ENCODE measurements at regions not wholly inside any gene's neighbourhood (a gene's known extent, or its start where the extent isn't known, plus 50 kb on each side); places are given as distances from the start of the nearest gene placed in this dataset.

GRCh38 chr1:87278825-87279535 is 49.7 kb upstream of the LMO4 start:
- H2BK120ac ChIP-seq (ENCODE audit: low read depth, low read length, poor library complexity, severe bottlenecking), result no peak overlapping the region
- H4K20me1 ChIP-seq (ENCODE audit: control insufficient read depth, insufficient read depth, insufficient read length), result no peaks in the 10 kb centered on the region
- no peak overlapping the region for H3K9ac ChIP-seq (ENCODE audit: extremely low read depth, insufficient read length, low read length)
- H3K18ac ChIP-seq (ENCODE audit: insufficient read length, low read depth, low read length), result no peak overlapping the region
- Mint-ChIP-seq H3K4me1 (peaks cover 18 to 19% of the 10 kb centered on the region in 2 experiments), H3K27me3 (ENCODE audit: low read depth) (no peaks in the 10 kb centered on the region), H3K36me3 (ENCODE audit: insufficient read depth in 1 of 3, low read depth in 3 of 3) (no peaks in the 10 kb centered on the region), H3K4me3 (no peak overlapping the region), H3K9me3 (no peaks in the 10 kb centered on the region), H3K27ac (no peak overlapping the region)
- H3K9me3 ChIP-seq (ENCODE audit: control insufficient read depth, low read depth, low read length), result no peaks in the 10 kb centered on the region
- no peak for TF ChIP-seq CTCF (conservative IDR thresholded peaks at IDR 0.05)
- no peak overlapping the region for H3K27ac ChIP-seq (ENCODE audit: insufficient read length, low read depth, low read length)
- H3K23me2 ChIP-seq (ENCODE audit: insufficient read length, low read depth, low read length, poor library complexity, severe bottlenecking), result no peaks in the 10 kb centered on the region
- no peak for DNase-seq
- H3K4ac ChIP-seq (ENCODE audit: low read depth, low read length), result no peak overlapping the region
- H3K23ac ChIP-seq (ENCODE audit: insufficient read length, low read depth, low read length), result no peak overlapping the region
- no peak overlapping the region for H2AK5ac ChIP-seq (ENCODE audit: insufficient read length, low read length)
- no peak overlapping the region for H4K8ac ChIP-seq (replicated peaks; ENCODE audit: insufficient read length, low read depth, low read length)
- H4K5ac ChIP-seq (ENCODE audit: insufficient read length, low read depth, low read length), result no peak overlapping the region
- no peak overlapping the region for H3K56ac ChIP-seq (ENCODE audit: insufficient read length, low read depth, low read length)
- H2BK5ac ChIP-seq (ENCODE audit: insufficient read length, low read length), result no peak overlapping the region
- H3K4me2 ChIP-seq (ENCODE audit: insufficient read depth, insufficient read length, low read length), result no peak overlapping the region
- no peaks in the 10 kb centered on the region for H3K79me1 ChIP-seq (ENCODE audit: insufficient read depth, low read depth, low read length, poor library complexity, severe bottlenecking)
- H3K79me2 ChIP-seq (ENCODE audit: insufficient read depth, low read length), result no peaks in the 10 kb centered on the region
- no peak overlapping the region for H2BK20ac ChIP-seq (ENCODE audit: low read depth, low read length, poor library complexity, severe bottlenecking)
- no peaks in the 10 kb centered on the region for H3K27me3 ChIP-seq (ENCODE audit: insufficient read depth, low read length)
- H3K4me1 ChIP-seq (ENCODE audit: insufficient read depth, low read length), result no peaks in the 10 kb centered on the region; the same call in 1 of the 2 replicates
- no peak overlapping the region for H3T11ph ChIP-seq (ENCODE audit: low read length)
- H2BK12ac ChIP-seq (ENCODE audit: insufficient read length, low read depth, low read length), result no peak overlapping the region
- no peak overlapping the region for H2BK15ac ChIP-seq (ENCODE audit: low read depth, low read length)
- H4K91ac ChIP-seq (ENCODE audit: insufficient read length, low read depth, low read length), result no peak overlapping the region
- H3K14ac ChIP-seq (ENCODE audit: insufficient read depth, low read length), result no peak overlapping the region
- no peak overlapping the region for H2AFZ ChIP-seq (ENCODE audit: low read length)
- no CpG with 5 or more reads among the region's 4 CpGs for WGBS (ENCODE audit: extremely low coverage, insufficient read length, low lambda C conversion rate)
